OCI-LY1 (cell line): ENCODE measurements at regions not wholly inside any gene's neighbourhood (a gene's known extent, or its start where the extent isn't known, plus 50 kb on each side); places are given as distances from the start of the nearest gene placed in this dataset.
"Not testable (repeated sequence)": the region's sequence is repeated elsewhere in the genome, so short reads cannot be mapped to it uniquely, and the experiment has no call there.

Experiments
- H2AFZ ChIP-seq: fragments of 200-600 bp; sonication (generic), shearing (Covaris generic); 2 replicates; pipeline ENCODE4 v1.6.0; 2014; ENCODE audit warnings: antibody characterized with exemption, mild to moderate bottlenecking, low read length
- H3F3A ChIP-seq: fragments of 200-600 bp; sonication (generic), shearing (Covaris generic); 2 replicates; pipeline ENCODE4 v1.6.0; 2014; ENCODE audit warnings: mild to moderate bottlenecking, antibody characterized with exemption, low read length, moderate library complexity; ENCODE audit not compliant: insufficient read depth
- H3K27ac ChIP-seq: fragments of 200-600 bp; sonication (generic); 2 replicates; pipeline ENCODE4 v1.5.1; 2014; ENCODE audit warnings: low read length, mixed run types, mild to moderate bottlenecking, low read depth; ENCODE audit not compliant: poor library complexity, severe bottlenecking
- H3K27me3 ChIP-seq: fragments of 200-600 bp; sonication (generic); 2 replicates; pipeline ENCODE4 v1.6.0; 2014; ENCODE audit warnings: antibody characterized with exemption, mild to moderate bottlenecking, low read length, moderate library complexity; ENCODE audit not compliant: insufficient read depth
- H3K36me3 ChIP-seq: fragments of 200-600 bp; sonication (generic); 2 replicates; pipeline ENCODE4 v1.6.1; 2014; ENCODE audit warnings: mild to moderate bottlenecking, antibody characterized with exemption, low read length, moderate library complexity, mixed read lengths; ENCODE audit not compliant: insufficient read depth
- H3K4me1 ChIP-seq: fragments of 200-600 bp; sonication (generic); 2 replicates; pipeline ENCODE4 v1.5.1; 2014; ENCODE audit warnings: mild to moderate bottlenecking, low read length, moderate library complexity; ENCODE audit not compliant: insufficient read depth, severe bottlenecking
- H3K4me2 ChIP-seq: fragments of 200-600 bp; sonication (generic), shearing (Covaris generic); 2 replicates; pipeline ENCODE4 v1.6.1; 2014; ENCODE audit warnings: low read length
- H3K4me3 ChIP-seq: fragments of 200-600 bp; sonication (generic); 2 replicates; pipeline ENCODE4 v1.5.1; 2014; ENCODE audit warnings: low read length, low read depth, mild to moderate bottlenecking, mixed read lengths; ENCODE audit not compliant: poor library complexity, severe bottlenecking
- H3K79me2 ChIP-seq: fragments of 200-600 bp; shearing (Covaris generic); 2 replicates; pipeline ENCODE4 v1.6.1; 2016; ENCODE audit warnings: mixed run types, low read length, mixed read lengths; ENCODE audit not compliant: insufficient read depth
- H3K9ac ChIP-seq: fragments of 200-600 bp; sonication (generic), shearing (Covaris generic); 2 replicates; pipeline ENCODE4 v1.6.1; 2014; ENCODE audit warnings: mild to moderate bottlenecking, low read length, mixed read lengths
- H3K9me2 ChIP-seq: fragments of 200-600 bp; sonication (generic), shearing (Covaris generic); 2 replicates; pipeline ENCODE4 v1.6.1; 2014; ENCODE audit warnings: low read depth, mild to moderate bottlenecking, low read length, mixed read lengths
- H3K9me3 ChIP-seq: fragments of 200-600 bp; shearing (Covaris generic); 2 replicates; pipeline ENCODE4 v1.6.1; 2014; ENCODE audit warnings: low read length, mixed read lengths
- H4K20me1 ChIP-seq: fragments of 200-600 bp; sonication (generic), shearing (Covaris generic); 2 replicates; pipeline ENCODE4 v1.6.0; 2016; ENCODE audit warnings: mild to moderate bottlenecking, low read length; ENCODE audit not compliant: insufficient read depth
- EZH2 ChIP-seq: fragments of 200-600 bp; sonication (generic), shearing (Covaris generic); IDR thresholded peaks from 2 replicates; pipeline ENCODE4 v1.8.0; 2017; ENCODE audit warnings: borderline replicate concordance, mixed run types, mild to moderate bottlenecking, antibody characterized with exemption, low read length, moderate library complexity, mixed read lengths
- TF ChIP-seq, protein P1 (sequence below): fragments of 200-600 bp; sonication (generic), shearing (Covaris generic); IDR thresholded peaks from 2 replicates; pipeline ENCODE4 v1.5.1; 2017; ENCODE audit warnings: mild to moderate bottlenecking, antibody characterized with exemption, low read length, moderate library complexity, mixed read lengths

DNA sequence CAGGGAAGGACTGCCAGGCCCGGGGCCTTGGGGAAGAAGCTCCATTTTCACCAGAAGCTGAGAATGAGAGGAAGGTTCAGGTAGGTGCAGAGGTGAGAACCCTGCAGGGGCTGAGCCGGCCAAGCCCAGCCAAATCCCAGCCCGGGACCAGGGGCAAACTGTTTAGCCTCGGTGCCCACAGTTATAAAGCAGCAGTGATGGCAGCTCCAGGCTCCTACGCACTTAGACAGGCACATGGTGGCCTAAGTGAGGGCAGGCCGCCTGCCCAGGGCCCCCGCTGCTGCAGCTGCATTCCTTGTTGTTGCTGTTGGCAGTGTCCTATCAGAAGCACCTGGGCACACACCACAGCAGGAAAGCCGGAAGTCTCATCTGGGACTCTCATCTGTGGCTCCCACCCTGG is 159.9 kb upstream of the FOXD4L5 start:
- Histone ChIP-seq H4K20me1 (no peaks in the 10 kb centered on the region), H3K27ac (no peak overlapping the region), H3K9me2 (no peaks in the 10 kb centered on the region), H3K4me1 (no peaks in the 10 kb centered on the region), H3F3A (no peaks in the 10 kb centered on the region), H3K9ac (no peak overlapping the region), H3K36me3 (no peaks in the 10 kb centered on the region), H2AFZ (no peak overlapping the region), H3K9me3 (no peaks in the 10 kb centered on the region), H3K27me3 (no peaks in the 10 kb centered on the region), H3K4me2 (no peak overlapping the region), H3K79me2 (no peaks in the 10 kb centered on the region), H3K4me3 (no peak overlapping the region)
- TF ChIP-seq EZH2, result no peak
- TF ChIP-seq, protein P1, sequence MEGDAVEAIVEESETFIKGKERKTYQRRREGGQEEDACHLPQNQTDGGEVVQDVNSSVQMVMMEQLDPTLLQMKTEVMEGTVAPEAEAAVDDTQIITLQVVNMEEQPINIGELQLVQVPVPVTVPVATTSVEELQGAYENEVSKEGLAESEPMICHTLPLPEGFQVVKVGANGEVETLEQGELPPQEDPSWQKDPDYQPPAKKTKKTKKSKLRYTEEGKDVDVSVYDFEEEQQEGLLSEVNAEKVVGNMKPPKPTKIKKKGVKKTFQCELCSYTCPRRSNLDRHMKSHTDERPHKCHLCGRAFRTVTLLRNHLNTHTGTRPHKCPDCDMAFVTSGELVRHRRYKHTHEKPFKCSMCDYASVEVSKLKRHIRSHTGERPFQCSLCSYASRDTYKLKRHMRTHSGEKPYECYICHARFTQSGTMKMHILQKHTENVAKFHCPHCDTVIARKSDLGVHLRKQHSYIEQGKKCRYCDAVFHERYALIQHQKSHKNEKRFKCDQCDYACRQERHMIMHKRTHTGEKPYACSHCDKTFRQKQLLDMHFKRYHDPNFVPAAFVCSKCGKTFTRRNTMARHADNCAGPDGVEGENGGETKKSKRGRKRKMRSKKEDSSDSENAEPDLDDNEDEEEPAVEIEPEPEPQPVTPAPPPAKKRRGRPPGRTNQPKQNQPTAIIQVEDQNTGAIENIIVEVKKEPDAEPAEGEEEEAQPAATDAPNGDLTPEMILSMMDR, result no peak

DNA sequence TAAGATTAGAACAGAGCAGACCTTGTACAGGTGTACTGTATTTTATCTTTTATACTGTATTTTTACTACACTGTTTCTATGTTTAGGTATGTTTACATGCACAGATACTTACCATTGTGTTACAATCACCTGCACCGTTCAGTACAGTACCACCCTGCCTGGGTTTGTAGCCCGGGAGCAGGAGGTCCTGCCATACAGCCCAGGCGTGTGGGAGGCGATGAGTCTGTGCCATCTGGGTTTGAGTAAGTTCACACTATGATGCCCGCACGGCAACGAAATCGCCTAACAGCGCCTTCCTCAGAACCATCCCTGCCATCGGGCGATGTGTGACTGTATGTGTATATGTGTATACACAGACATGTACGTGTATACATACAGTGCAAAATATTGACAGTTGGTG is 157.1 kb upstream of the FOXD4L5 start:
- not testable (repeated sequence) for H3K4me3 ChIP-seq, H3F3A ChIP-seq, H3K79me2 ChIP-seq, H3K9ac ChIP-seq, H3K27me3 ChIP-seq, H2AFZ ChIP-seq, H3K4me2 ChIP-seq, H3K9me2 ChIP-seq, H3K9me3 ChIP-seq, H4K20me1 ChIP-seq, H3K27ac ChIP-seq, H3K4me1 ChIP-seq, H3K36me3 ChIP-seq

DNA sequence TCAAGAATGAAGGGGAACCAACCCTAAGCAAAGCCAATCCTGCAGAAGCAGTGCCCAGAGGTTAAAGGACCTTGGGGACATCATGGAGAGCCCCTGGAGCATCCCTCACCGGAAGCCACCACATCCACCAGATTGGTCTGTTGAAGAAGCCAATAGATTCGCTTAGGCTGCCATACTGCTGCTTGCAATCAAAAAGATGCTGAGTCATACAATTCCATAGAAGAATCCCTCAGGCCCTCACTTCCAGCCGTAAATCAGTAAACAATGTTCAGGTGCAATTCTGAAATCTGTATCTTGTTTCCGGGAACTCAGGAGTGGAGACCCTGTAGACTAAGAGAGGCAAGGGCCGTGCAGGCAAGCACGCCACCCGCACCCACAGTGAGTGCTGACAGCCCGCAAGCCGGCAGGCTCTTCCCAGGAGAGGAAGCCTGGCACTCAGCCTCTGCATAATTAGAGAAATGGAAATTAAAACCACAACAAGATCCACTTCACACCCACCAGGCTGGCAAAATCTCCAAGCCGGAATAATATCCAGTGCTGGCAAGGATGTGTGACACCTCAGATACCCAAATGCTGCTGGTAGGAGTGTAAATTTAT is 156.4 kb upstream of the FOXD4L5 start:
- not testable (repeated sequence) for H3K9ac ChIP-seq, H3K9me2 ChIP-seq, H3K4me3 ChIP-seq, H3K27ac ChIP-seq, H3K4me1 ChIP-seq, H3F3A ChIP-seq, H2AFZ ChIP-seq, H3K36me3 ChIP-seq, H4K20me1 ChIP-seq, H3K79me2 ChIP-seq, H3K9me3 ChIP-seq, H3K4me2 ChIP-seq, H3K27me3 ChIP-seq

DNA sequence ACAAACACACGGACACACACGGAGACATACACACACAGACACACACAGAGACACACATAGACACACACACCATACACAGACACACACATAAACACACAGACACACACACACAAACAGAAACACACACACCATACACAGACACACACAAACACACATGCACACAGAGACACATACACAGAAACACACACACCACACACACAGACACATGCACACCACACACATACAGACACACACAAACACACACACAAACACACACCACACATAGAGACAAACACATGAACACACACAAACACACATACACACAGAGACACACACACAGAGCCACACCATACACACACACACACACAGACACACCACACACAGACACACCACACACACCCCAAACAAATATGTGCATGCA is 152.7 kb upstream of the FOXD4L5 start:
- no peak overlapping the region for H2AFZ ChIP-seq
- no peaks in the 10 kb centered on the region for H3K27me3 ChIP-seq
- H3K4me2 ChIP-seq, result no peak overlapping the region
- no peaks in the 10 kb centered on the region for H3K9me2 ChIP-seq
- no peaks in the 10 kb centered on the region for H4K20me1 ChIP-seq
- no peaks in the 10 kb centered on the region for H3F3A ChIP-seq
- no peak overlapping the region for H3K4me3 ChIP-seq
- TF ChIP-seq EZH2, result no peak
- TF ChIP-seq, protein P1, result no peak
- no peaks in the 10 kb centered on the region for H3K4me1 ChIP-seq
- H3K9me3 ChIP-seq, result no peaks in the 10 kb centered on the region
- H3K36me3 ChIP-seq, result no peaks in the 10 kb centered on the region
- no peaks in the 10 kb centered on the region for H3K79me2 ChIP-seq
- no peak overlapping the region for H3K9ac ChIP-seq
- no peak overlapping the region for H3K27ac ChIP-seq
